Lower leg skin (tissue), 3 donors: ENCODE measurements at regions not wholly inside any gene's neighbourhood (a gene's known extent, or its start where the extent isn't known, plus 50 kb on each side); places are given as distances from the start of the nearest gene placed in this dataset.
"Not testable (repeated sequence)": the region's sequence is repeated elsewhere in the genome, so short reads cannot be mapped to it uniquely, and the experiment has no call there.

Experiments
- CTCF ChIP-seq, 3 donors: fragments of 450-650 bp; IDR thresholded peaks; one replicate each; pipeline ENCODE4 v1.5.1; 2016; ENCODE audit warnings: antibody characterized with exemption in 3 of 3, mild to moderate bottlenecking in 3 of 3, moderate library complexity in 2 of 3
- POLR2A ChIP-seq, 2 donors: fragments of 450-650 bp; IDR thresholded peaks; one replicate each; pipeline ENCODE4 v1.6.1; 2016 to 2017; ENCODE audit warnings: antibody characterized with exemption in 2 of 2, mild to moderate bottlenecking in 1 of 2, moderate library complexity in 1 of 2

- not testable (repeated sequence) for TF ChIP-seq CTCF, POLR2A (IDR thresholded peaks at IDR 0.05)
Observed at GRCh38 chr22:11600161-11600560, 3927.8 kb upstream of the OR11H1 start.
